Heart left ventricle (tissue), 16 donors: ENCODE measurements at regions not wholly inside any gene's neighbourhood (a gene's known extent, or its start where the extent isn't known, plus 50 kb on each side); places are given as distances from the start of the nearest gene placed in this dataset.

Source experiments
- ATAC-seq, 4 donors: fragments of 200-7000 bp; cut with Tn5 transposase; one replicate each; pipeline ENCODE4 v1.9.1; 2020 to 2022; ENCODE audit warnings: moderate library complexity in 4 of 4, mild to moderate bottlenecking in 3 of 4, moderate number of reproducible peaks in 1 of 4
- DNase-seq, 5 donors: peaks; one replicate each; pipeline ENCODE4 v3.0.0-alpha.2; 2020
- H3K27ac ChIP-seq, 12 donors: fragments of 200-600 bp; sonication (generic) in 4 of 12; one replicate each; pipeline versions ENCODE4 v1.5.0 to v1.8.0; 2016 to 2022; ENCODE audit warnings: mild to moderate bottlenecking in 2 of 12
- H3K27me3 ChIP-seq, 9 donors: fragments of 200-600 bp; sonication (generic) in 2 of 9; one replicate each; pipeline versions ENCODE4 v1.5.1 to v1.8.0; 2016 to 2022; ENCODE audit warnings: mild to moderate bottlenecking in 3 of 9
- H3K36me3 ChIP-seq, 9 donors: fragments of 200-600 bp; sonication (generic) in 2 of 9; one replicate each; pipeline versions ENCODE4 v1.5.0 to v1.8.0; 2018 to 2022; ENCODE audit warnings: mild to moderate bottlenecking in 2 of 9
- H3K4me1 ChIP-seq, 12 donors: fragments of 200-600 bp; sonication (generic) in 4 of 12; one replicate each; pipeline versions ENCODE4 v1.5.0 to v1.8.0; 2016 to 2022; ENCODE audit warnings: mild to moderate bottlenecking in 3 of 12
- H3K4me3 ChIP-seq, 12 donors: fragments of 200-600 bp; sonication (generic) in 4 of 12; one replicate each; pipeline versions ENCODE4 v1.5.0 to v1.8.0; 2017 to 2022; ENCODE audit warnings: mild to moderate bottlenecking in 9 of 12, moderate library complexity in 4 of 12
- H3K9me3 ChIP-seq, 12 donors: fragments of 200-600 bp; sonication (generic) in 4 of 12; one replicate each; pipeline versions ENCODE4 v1.5.0 to v1.8.0; 2016 to 2022; ENCODE audit warnings: mild to moderate bottlenecking in 1 of 12
- POLR2A ChIP-seq, 2 donors: fragments of 450-650 bp; IDR thresholded peaks; one replicate each; pipeline ENCODE4 v1.6.1; 2017; ENCODE audit warnings: antibody characterized with exemption in 2 of 2, mild to moderate bottlenecking in 2 of 2, moderate library complexity in 2 of 2
- whole genome bisulfite sequencing, 4 donors: extraction: QIAGEN DNeasy Blood & Tissue Kit in 2 of 4; methylation state at CpG; one replicate each; pipeline versions ENCODE4 v1.1.5 to v1.1.7; 2013 to 2018; 5-methylcytosine and 5-hydroxymethylcytosine counted together
- intact Hi-C, 10 donors: fragments of 100-400 bp; cut with DNase I; formaldehyde crosslinking; loops; one replicate each; pipeline versions ENCODE4 v1.11.1 to v1.14.2; 2022
- TF ChIP-seq, protein P1 (sequence below), 12 donors: fragments of 200-600 bp; sonication (generic) in 4 of 12; IDR thresholded peaks; one replicate each; pipeline versions ENCODE4 v1.5.0 to v1.8.0; 2018 to 2022; ENCODE audit warnings: antibody characterized with exemption in 12 of 12, mild to moderate bottlenecking in 5 of 12
- donor health status: ischemic (EF 13 %, LVEDD 7.1; RV severe dilation, severe dysfunction).
- donor health status: healthy with polysubstance abuse.
- donor health status: DM: no; HTN: yes; CAD: no.
- donor health status: DM: no; HTN: no; CAD: no.
- donor health status: ischemic (EF 25% LVEDD 6.9; RV normal size, moderate dysfunction).
- donor health status: ischemic (EF 25% LVEDD 5.7; RV mildly dilated, moderate dysfunction).
- donor health status: healthy.
- donor health status: DM: yes; HTN: yes; CAD: no.
- donor health status: ischemic (EF 35%, LVEDD 5.7; RV mildly dilated, moderate dysfunction).
- donor health status: nonischemic (EF 11% LVEDD 7.7; RV severe dilation, severe dysfunction).
- donor health status: DM: yes; HTN: yes; CAD: no.
- donor health status: PGD.
- donor health status: ischemic (EF 29% LVEDD 5.4; RV normal size, mild dysfunction).
- donor health status: nonischemic (EF 23%, LVEDD 6.1; RV moderate dilation, normal function).

GRCh38 chr11:109511598-109511997 is 89.6 kb downstream of the C11orf87 start:
- no peak for DNase-seq
- intact Hi-C loops, result no loop called here
- TF ChIP-seq, protein P1, sequence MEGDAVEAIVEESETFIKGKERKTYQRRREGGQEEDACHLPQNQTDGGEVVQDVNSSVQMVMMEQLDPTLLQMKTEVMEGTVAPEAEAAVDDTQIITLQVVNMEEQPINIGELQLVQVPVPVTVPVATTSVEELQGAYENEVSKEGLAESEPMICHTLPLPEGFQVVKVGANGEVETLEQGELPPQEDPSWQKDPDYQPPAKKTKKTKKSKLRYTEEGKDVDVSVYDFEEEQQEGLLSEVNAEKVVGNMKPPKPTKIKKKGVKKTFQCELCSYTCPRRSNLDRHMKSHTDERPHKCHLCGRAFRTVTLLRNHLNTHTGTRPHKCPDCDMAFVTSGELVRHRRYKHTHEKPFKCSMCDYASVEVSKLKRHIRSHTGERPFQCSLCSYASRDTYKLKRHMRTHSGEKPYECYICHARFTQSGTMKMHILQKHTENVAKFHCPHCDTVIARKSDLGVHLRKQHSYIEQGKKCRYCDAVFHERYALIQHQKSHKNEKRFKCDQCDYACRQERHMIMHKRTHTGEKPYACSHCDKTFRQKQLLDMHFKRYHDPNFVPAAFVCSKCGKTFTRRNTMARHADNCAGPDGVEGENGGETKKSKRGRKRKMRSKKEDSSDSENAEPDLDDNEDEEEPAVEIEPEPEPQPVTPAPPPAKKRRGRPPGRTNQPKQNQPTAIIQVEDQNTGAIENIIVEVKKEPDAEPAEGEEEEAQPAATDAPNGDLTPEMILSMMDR (IDR thresholded peaks at IDR 0.05), result no peak
- Histone ChIP-seq H3K4me1 (no peaks in the 10 kb centered on the region), H3K9me3 (no peaks in the 10 kb centered on the region), H3K4me3 (no peak overlapping the region), H3K27ac (no peak overlapping the region), H3K27me3 (no peaks in the 10 kb centered on the region), H3K36me3 (no peaks in the 10 kb centered on the region)
- ATAC-seq, result no peak

- intact Hi-C loops, result no loop called here
- Histone ChIP-seq H3K9me3 (no peaks in the 10 kb centered on the region), H3K4me3 (no peak overlapping the region), H3K4me1 (no peaks in the 10 kb centered on the region), H3K27ac (no peak overlapping the region), H3K27me3 (no peaks in the 10 kb centered on the region), H3K36me3 (no peaks in the 10 kb centered on the region)
- TF ChIP-seq, protein P1 (IDR thresholded peaks at IDR 0.05), result no peak
- TF ChIP-seq POLR2A (IDR thresholded peaks at IDR 0.05), result no peak
- ATAC-seq, result no peak
- 25 to 76% (median 64%) methylated on average over 1 of the region's 1 CpG for WGBS, 4 donors
- DNase-seq, result no peak
Observed at GRCh38 chr11:109512249-109512648, 90.3 kb downstream of the C11orf87 start.

- intact Hi-C loops, result no loop called here
Observed at GRCh38 chr11:109512680-109513079, 90.7 kb downstream of the C11orf87 start.

DNA sequence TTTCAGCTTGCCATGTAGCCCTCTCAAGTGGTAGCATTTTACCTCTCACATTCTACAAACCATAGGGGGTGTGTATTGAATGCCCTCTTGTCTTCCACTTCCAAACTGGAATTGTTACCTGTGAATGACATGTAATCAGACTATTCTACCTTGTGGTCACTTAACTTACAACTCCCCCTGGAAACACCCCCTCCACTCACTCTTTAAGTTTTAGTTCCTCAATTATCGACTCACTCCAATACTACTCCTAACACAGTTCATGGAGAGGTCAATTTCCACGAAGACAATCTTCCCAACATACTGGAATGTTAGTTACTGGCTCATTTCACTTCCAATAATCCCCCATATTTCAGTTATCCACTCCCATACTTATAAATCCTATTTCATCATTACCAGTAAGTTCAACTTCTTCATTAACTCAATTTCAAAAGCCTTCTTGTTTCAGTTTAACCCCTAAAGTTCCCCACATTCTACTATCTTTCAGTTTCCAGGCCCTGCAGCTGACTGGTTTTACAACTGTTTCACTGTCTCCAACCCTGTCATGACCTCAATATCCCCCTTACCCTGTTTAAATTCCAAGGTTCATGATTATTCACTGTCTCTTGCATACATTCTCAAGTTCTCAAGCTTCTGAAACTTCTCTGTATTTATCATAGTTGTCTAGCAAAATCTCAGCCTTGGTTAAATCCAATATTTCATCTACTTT is 92.5 kb downstream of the C11orf87 start:
- WGBS, 4 donors, result 45 to 64% (median 56%) methylated on average over 2 of the region's 2 CpGs
- no peak for TF ChIP-seq POLR2A (IDR thresholded peaks at IDR 0.05)
- TF ChIP-seq, protein P1 (IDR thresholded peaks at IDR 0.05), result no peak
- H3K9me3 ChIP-seq, result no peaks in the 10 kb centered on the region
- intact Hi-C loops, result no loop called here
- DNase-seq, result no peak
- no peak overlapping the region for H3K4me3 ChIP-seq
- ATAC-seq, result no peak
- H3K36me3 ChIP-seq, result no peaks in the 10 kb centered on the region
- H3K27ac ChIP-seq, result no peak overlapping the region
- H3K27me3 ChIP-seq, result no peaks in the 10 kb centered on the region
- H3K4me1 ChIP-seq, result no peaks in the 10 kb centered on the region

More at GRCh38 chr11:109512680-109513079, 90.7 kb downstream of the C11orf87 start:
- no peak for ATAC-seq
- Histone ChIP-seq H3K4me3 (no peak overlapping the region), H3K9me3 (no peaks in the 10 kb centered on the region), H3K27me3 (no peaks in the 10 kb centered on the region), H3K27ac (no peak overlapping the region), H3K4me1 (no peaks in the 10 kb centered on the region), H3K36me3 (no peaks in the 10 kb centered on the region)
- TF ChIP-seq, protein P1 (IDR thresholded peaks at IDR 0.05), result no peak
- TF ChIP-seq POLR2A (IDR thresholded peaks at IDR 0.05), result no peak
- WGBS, 4 donors, result 46 to 68% (median 55%) methylated on average over 2 of the region's 2 CpGs
- DNase-seq, result no peak
